ENCODE measurements at regions not wholly inside any gene's neighbourhood (a gene's known extent, or its start where the extent isn't known, plus 50 kb on each side); places are given as distances from the start of the nearest gene placed in this dataset.
"Not testable (repeated sequence)": the region's sequence is repeated elsewhere in the genome, so short reads cannot be mapped to it uniquely, and the experiment has no call there.

DNA sequence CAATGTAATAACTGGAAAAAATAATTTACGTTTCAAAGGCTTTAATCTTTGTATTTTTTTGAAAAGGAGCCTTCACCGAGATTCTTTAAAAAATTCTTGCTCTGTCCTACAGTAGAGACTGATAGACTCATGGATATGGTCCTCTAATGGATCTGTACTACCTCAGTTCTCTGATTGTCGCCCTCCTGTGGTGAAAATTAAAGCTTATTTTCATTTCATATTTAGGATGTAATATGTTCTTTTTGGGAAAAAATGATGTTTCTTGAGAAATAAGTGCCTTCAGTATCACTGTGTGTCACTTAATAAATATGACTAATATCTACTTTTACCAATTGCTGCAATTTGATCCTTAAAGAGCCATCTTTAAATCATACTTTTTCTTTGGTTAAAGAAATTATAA is 4593.3 kb upstream of the OR11H1 start:
- TF ChIP-seq, protein P1, sequence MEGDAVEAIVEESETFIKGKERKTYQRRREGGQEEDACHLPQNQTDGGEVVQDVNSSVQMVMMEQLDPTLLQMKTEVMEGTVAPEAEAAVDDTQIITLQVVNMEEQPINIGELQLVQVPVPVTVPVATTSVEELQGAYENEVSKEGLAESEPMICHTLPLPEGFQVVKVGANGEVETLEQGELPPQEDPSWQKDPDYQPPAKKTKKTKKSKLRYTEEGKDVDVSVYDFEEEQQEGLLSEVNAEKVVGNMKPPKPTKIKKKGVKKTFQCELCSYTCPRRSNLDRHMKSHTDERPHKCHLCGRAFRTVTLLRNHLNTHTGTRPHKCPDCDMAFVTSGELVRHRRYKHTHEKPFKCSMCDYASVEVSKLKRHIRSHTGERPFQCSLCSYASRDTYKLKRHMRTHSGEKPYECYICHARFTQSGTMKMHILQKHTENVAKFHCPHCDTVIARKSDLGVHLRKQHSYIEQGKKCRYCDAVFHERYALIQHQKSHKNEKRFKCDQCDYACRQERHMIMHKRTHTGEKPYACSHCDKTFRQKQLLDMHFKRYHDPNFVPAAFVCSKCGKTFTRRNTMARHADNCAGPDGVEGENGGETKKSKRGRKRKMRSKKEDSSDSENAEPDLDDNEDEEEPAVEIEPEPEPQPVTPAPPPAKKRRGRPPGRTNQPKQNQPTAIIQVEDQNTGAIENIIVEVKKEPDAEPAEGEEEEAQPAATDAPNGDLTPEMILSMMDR (IDR thresholded peaks at IDR 0.05): not testable (repeated sequence)
- not testable (repeated sequence) for TF ChIP-seq POLR2A, EP300 (IDR thresholded peaks at IDR 0.05)
